ENCODE measurements at regions not wholly inside any gene's neighbourhood (a gene's known extent, or its start where the extent isn't known, plus 50 kb on each side); places are given as distances from the start of the nearest gene placed in this dataset.

GRCh38 chr15:23835953-23836352 is 148.8 kb upstream of the NDN start:
- FAIRE-seq: no peak
- Histone ChIP-seq H3K9me3 (peaks cover 10% of the 10 kb centered on the region; the same call in 1 of the 3 replicates), H3K4me1 (no peaks in the 10 kb centered on the region), H3K27ac (no peak overlapping the region), H3K4me2 (no peak overlapping the region), H3K4me3 (no peak overlapping the region)
- 22% methylated on average over 2 of the region's 2 CpGs for WGBS (ENCODE audit: missing lambda C conversion rate)
- POLR2A ChIA-PET: no interaction called here
- ATAC-seq: peak; percentile 54 to 76; a peak in 3 of 6 replicates
- DNase-seq (ENCODE audit: low read depth in 1 of 2, low spot score in 1 of 2): peak in 1 of 2 experiments; percentile 10
- CTCF ChIA-PET: interaction anchor here (0.9 to 1.3 kb wide), 2 partner anchors 17 to 42 kb away, joined by 3 to 4 read pairs; no protein-coding TSS in a partner anchor
- no peak for TF ChIP-seq CTCF (IDR thresholded peaks at IDR 0.05)
- TF ChIP-seq MAFK (IDR thresholded peaks at IDR 0.05; ENCODE audit: partially characterized antibody): no peak
- TF ChIP-seq HOXB13 (CRISPR knock-in tag; IDR thresholded peaks at IDR 0.05; ENCODE audit: low read depth): no peak
- no peak for TF ChIP-seq PHF8 (IDR thresholded peaks at IDR 0.05; ENCODE audit: borderline replicate concordance, low read depth)
- TF ChIP-seq FOSL2 (IDR thresholded peaks at IDR 0.05): no peak
- TF ChIP-seq FOSL2 (CRISPR knock-in tag; IDR thresholded peaks at IDR 0.05): peak; percentile 40; the same call in 1 of the 2 replicates
- TF ChIP-seq ZNF302 (CRISPR knock-in tag; IDR thresholded peaks at IDR 0.05): no peak
- TF ChIP-seq HMGXB4 (CRISPR knock-in tag; IDR thresholded peaks at IDR 0.05; ENCODE audit: borderline replicate concordance): no peak
- TF ChIP-seq ELK1 (IDR thresholded peaks at IDR 0.05; ENCODE audit: low read depth, low read length): no peak

- Histone ChIP-seq H3K4me3 (no peak overlapping the region), H3K4me2 (no peak overlapping the region), H3K4me1 (no peaks in the 10 kb centered on the region), H3K27ac (no peak overlapping the region), H3K9me3 (peaks cover 7% of the 10 kb centered on the region; the same call in 2 of the 3 replicates)
- ATAC-seq (no peak; a peak in 1 of 6 replicates), DNase-seq (ENCODE audit: low read depth in 1 of 2, low spot score in 1 of 2) (no peak), FAIRE-seq (no peak)
- ChIA-PET POLR2A (no interaction called here), CTCF (no interaction called here)
- WGBS (ENCODE audit: missing lambda C conversion rate): 18% methylated on average over 6 of the region's 6 CpGs
- no peak for TF ChIP-seq TP53 (CRISPR knock-in tag; IDR thresholded peaks at IDR 0.05)
- no peak for TF ChIP-seq PHF8 (IDR thresholded peaks at IDR 0.05; ENCODE audit: borderline replicate concordance, low read depth)
- TF ChIP-seq RAD21 (conservative IDR thresholded peaks at IDR 0.05 in 1 of 2, IDR thresholded peaks at IDR 0.05 in 1 of 2): no peak
- TF ChIP-seq RNF2 (IDR thresholded peaks at IDR 0.05; ENCODE audit: borderline replicate concordance, low read depth): no peak
- TF ChIP-seq ELK1 (IDR thresholded peaks at IDR 0.05; ENCODE audit: low read depth, low read length): no peak
- no peak for TF ChIP-seq CBX2 (IDR thresholded peaks at IDR 0.05; ENCODE audit: borderline replicate concordance, low read depth)
- TF ChIP-seq NR3C1 (IDR thresholded peaks at IDR 0.05): no peak
- no peak for TF ChIP-seq FOSL2 (IDR thresholded peaks at IDR 0.05)
- TF ChIP-seq FOSL2 (CRISPR knock-in tag; IDR thresholded peaks at IDR 0.05): no peak
- no peak for TF ChIP-seq HDAC2 (IDR thresholded peaks at IDR 0.05)
- no peak for TF ChIP-seq POLR2AphosphoS2 (conservative IDR thresholded peaks at IDR 0.05; ENCODE audit: low read length)
- no peak for TF ChIP-seq KDM1A (IDR thresholded peaks at IDR 0.05; ENCODE audit: low read depth)
- TF ChIP-seq ZSCAN20 (CRISPR knock-in tag; IDR thresholded peaks at IDR 0.05): no peak
- no peak for TF ChIP-seq NFE2L2 (conservative IDR thresholded peaks at IDR 0.05; ENCODE audit: low read length)
- TF ChIP-seq RARB (CRISPR knock-in tag; IDR thresholded peaks at IDR 0.05): no peak
- no peak for TF ChIP-seq TFCP2L1 (CRISPR knock-in tag; IDR thresholded peaks at IDR 0.05)
Observed at GRCh38 chr15:23839893-23840474, 152.9 kb upstream of the NDN start.
